PC-9 (cell line): ENCODE measurements at regions not wholly inside any gene's neighbourhood (a gene's known extent, or its start where the extent isn't known, plus 50 kb on each side); places are given as distances from the start of the nearest gene placed in this dataset.
A peak's percentile ranks its signal among the peaks of the same experiment; 100 is the strongest.

Experiments used
- BruUV-seq: library from RNA; stranded (reverse); fragments of 400-500 nt; replicated peaks from 2 replicates; lab custom pipeline; 2021; lab: Mats Ljungman, UMichigan
- CTCF ChIA-PET: fragments of 300-600 bp; sonication (Branson Sonifier 250); formaldehyde crosslinking; loops from one replicate; lab custom pipeline; 2022; ENCODE audit warnings: antibody characterized with exemption; lab: Charles Lee
- POLR2A ChIA-PET: fragments of 300-600 bp; sonication (Branson Sonifier 250); formaldehyde crosslinking; loops from one replicate; lab custom pipeline; 2022; ENCODE audit warnings: antibody characterized with exemption; ENCODE audit not compliant: unreplicated experiment; lab: Charles Lee
- DNase-seq, 2 experiments: peaks; one replicate each; pipeline versions ENCODE4 v3.0.0 to v3.0.0-alpha.2; 2015 to 2022; ENCODE audit warnings: mixed read lengths in 1 of 2
- H2AFZ ChIP-seq: fragments of 200-600 bp; sonication (generic); 2 replicates; pipeline ENCODE4 v1.8.1; 2017; ENCODE audit warnings: antibody characterized with exemption
- H3F3A ChIP-seq: fragments of 200-600 bp; sonication (generic); 2 replicates; pipeline ENCODE4 v1.8.1; 2017; ENCODE audit warnings: antibody characterized with exemption, mild to moderate bottlenecking, low read depth; ENCODE audit not compliant: insufficient read depth
- H3K27ac ChIP-seq: fragments of 200-600 bp; sonication (generic); 2 replicates; pipeline ENCODE4 v1.6.1; 2016; ENCODE audit warnings: mixed run types
- H3K27me3 ChIP-seq: fragments of 200-600 bp; sonication (generic); 2 replicates; pipeline ENCODE4 v1.6.1; 2016; ENCODE audit warnings: low read depth, mixed run types; ENCODE audit not compliant: insufficient read depth
- H3K36me3 ChIP-seq: fragments of 200-600 bp; sonication (generic); 2 replicates; pipeline ENCODE4 v1.6.1; 2016; ENCODE audit warnings: low read depth, mixed run types
- H3K4me1 ChIP-seq: fragments of 200-600 bp; sonication (generic); replicated peaks from 2 replicates; pipeline ENCODE4 v1.6.1; 2016; ENCODE audit warnings: mixed run types; ENCODE audit not compliant: insufficient read depth
- H3K4me2 ChIP-seq: fragments of 200-600 bp; sonication (generic); 2 replicates; pipeline ENCODE4 v1.6.1; 2017; ENCODE audit warnings: mixed run types
- H3K4me3 ChIP-seq: fragments of 200-600 bp; sonication (generic); 2 replicates; pipeline ENCODE4 v1.6.1; 2016; ENCODE audit warnings: mixed run types
- H3K79me2 ChIP-seq: fragments of 200-600 bp; sonication (generic); 2 replicates; pipeline ENCODE4 v1.6.1; 2017; ENCODE audit warnings: low read depth, mixed run types
- H3K9me2 ChIP-seq: fragments of 200-600 bp; sonication (generic); 2 replicates; pipeline ENCODE4 v1.8.1; 2017; ENCODE audit warnings: mild to moderate bottlenecking; ENCODE audit not compliant: insufficient read depth
- H3K9me3 ChIP-seq: fragments of 200-600 bp; sonication (generic); 2 replicates; pipeline ENCODE4 v1.8.1; 2016; ENCODE audit warnings: low read depth; ENCODE audit not compliant: insufficient read depth
- H4K20me1 ChIP-seq: fragments of 200-600 bp; sonication (generic); 2 replicates; pipeline ENCODE4 v1.8.1; 2017; ENCODE audit not compliant: insufficient read depth
- EZH2 ChIP-seq: fragments of 200-600 bp; sonication (generic); IDR thresholded peaks from 2 replicates; pipeline ENCODE4 v1.8.0; 2017; ENCODE audit warnings: antibody characterized with exemption, low read depth
- intact Hi-C: fragments of 100-400 bp; cut with micrococcal nuclease; formaldehyde crosslinking; loops from one replicate; pipeline ENCODE4 v1.10.0; 2022; ENCODE audit not compliant: unreplicated experiment
- TF ChIP-seq, protein P1 (sequence below): fragments of 200-600 bp; sonication (generic); conservative IDR thresholded peaks from 2 replicates; pipeline ENCODE4 v1.6.1; 2017; ENCODE audit warnings: mixed run types, antibody characterized with exemption, mild to moderate bottlenecking, moderate library complexity

DNA sequence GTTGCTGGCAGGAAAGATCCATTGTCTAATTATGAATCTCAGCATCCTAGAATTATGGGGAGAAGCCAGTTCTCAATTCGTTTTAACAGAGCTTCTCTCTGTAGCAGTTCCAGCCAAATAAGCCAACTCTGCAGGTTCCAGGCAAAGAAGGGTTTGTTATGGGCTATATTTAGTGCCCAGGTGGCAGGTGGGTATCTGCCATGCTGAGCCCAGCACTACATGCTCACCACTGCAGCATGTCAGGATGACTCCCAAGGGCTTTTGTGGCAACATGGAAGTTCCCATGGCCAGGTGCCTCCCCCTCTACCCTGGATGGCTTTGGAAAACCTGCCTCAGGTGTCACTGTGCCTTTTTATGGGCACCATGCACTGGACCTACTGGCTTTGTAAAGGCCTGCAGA lies 74.5 kb upstream of the KCNK12 start:
- Histone ChIP-seq H3K27ac (no peak overlapping the region), H4K20me1 (no peaks in the 10 kb centered on the region), H3K9me2 (no peaks in the 10 kb centered on the region), H3F3A (peaks cover 8% of the 10 kb centered on the region), H3K79me2 (no peaks in the 10 kb centered on the region), H3K9me3 (no peaks in the 10 kb centered on the region), H2AFZ (no peak overlapping the region), H3K36me3 (no peaks in the 10 kb centered on the region), H3K4me3 (no peak overlapping the region), H3K4me2 (no peak overlapping the region), H3K27me3 (no peaks in the 10 kb centered on the region), H3K4me1 (peaks cover 14% of the 10 kb centered on the region)
- DNase-seq = no peak
- TF ChIP-seq, protein P1, sequence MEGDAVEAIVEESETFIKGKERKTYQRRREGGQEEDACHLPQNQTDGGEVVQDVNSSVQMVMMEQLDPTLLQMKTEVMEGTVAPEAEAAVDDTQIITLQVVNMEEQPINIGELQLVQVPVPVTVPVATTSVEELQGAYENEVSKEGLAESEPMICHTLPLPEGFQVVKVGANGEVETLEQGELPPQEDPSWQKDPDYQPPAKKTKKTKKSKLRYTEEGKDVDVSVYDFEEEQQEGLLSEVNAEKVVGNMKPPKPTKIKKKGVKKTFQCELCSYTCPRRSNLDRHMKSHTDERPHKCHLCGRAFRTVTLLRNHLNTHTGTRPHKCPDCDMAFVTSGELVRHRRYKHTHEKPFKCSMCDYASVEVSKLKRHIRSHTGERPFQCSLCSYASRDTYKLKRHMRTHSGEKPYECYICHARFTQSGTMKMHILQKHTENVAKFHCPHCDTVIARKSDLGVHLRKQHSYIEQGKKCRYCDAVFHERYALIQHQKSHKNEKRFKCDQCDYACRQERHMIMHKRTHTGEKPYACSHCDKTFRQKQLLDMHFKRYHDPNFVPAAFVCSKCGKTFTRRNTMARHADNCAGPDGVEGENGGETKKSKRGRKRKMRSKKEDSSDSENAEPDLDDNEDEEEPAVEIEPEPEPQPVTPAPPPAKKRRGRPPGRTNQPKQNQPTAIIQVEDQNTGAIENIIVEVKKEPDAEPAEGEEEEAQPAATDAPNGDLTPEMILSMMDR = no peak
- TF ChIP-seq EZH2 = no peak
- ChIA-PET CTCF (no interaction called here), POLR2A (no interaction called here)
- BruUV-seq = no TSS peak
- intact Hi-C loops = no loop called here

DNA sequence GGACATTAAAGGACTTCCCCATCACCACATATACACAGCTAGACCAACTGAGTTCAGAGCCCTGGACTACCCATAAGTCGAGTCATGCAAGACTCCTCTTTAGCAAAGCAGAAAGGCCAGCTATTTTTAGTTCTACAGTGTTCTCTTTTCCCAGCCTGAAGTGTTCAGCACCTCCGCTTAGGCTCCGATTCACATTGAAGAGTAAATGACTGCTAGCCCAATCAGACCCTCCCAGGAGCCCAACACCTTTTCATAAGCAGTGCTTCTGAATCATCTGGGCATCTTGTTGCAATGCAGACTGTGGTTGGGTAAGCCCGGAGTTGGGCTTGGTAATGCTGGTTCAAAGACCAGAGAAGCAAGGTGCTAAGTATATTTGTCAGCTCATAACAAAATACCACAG lies 73.6 kb upstream of the KCNK12 start:
- Histone ChIP-seq H3K36me3 (no peaks in the 10 kb centered on the region), H3K9me2 (no peaks in the 10 kb centered on the region), H3K9me3 (no peaks in the 10 kb centered on the region), H3K4me1 (peaks cover 18% of the 10 kb centered on the region), H2AFZ (no peak overlapping the region), H3K27ac (no peak overlapping the region), H3K27me3 (no peaks in the 10 kb centered on the region), H3F3A (peaks cover 8% of the 10 kb centered on the region), H3K79me2 (no peaks in the 10 kb centered on the region), H3K4me3 (no peak overlapping the region), H4K20me1 (no peaks in the 10 kb centered on the region), H3K4me2 (no peak overlapping the region)
- ChIA-PET POLR2A (no interaction called here), CTCF (no interaction called here)
- no TSS peak for BruUV-seq
- intact Hi-C loops = no loop called here
- no peak for DNase-seq
- TF ChIP-seq, protein P1 = no peak
- no peak for TF ChIP-seq EZH2

DNA sequence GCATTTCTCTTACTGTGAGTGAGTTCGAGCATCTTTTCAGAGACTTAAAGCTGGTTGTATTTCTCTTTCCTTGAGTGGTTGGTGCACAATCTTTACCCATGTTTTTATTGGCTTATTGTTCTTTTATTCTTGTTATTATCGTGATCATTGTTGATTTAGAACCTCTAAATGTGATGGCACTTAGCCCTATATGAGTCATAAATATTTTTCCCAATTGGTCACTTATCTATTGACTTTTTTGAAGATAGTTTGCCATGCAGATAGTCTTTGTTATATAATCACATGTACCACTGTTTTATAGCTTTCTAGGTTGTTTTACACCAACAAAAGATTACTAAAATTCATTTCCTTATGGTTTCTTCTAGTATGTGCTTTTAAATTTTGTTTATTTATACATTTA lies 70.6 kb upstream of the KCNK12 start:
- CTCF ChIA-PET = interaction anchor here (0.5 to 0.6 kb wide), 3 partner anchors 33 to 491 kb away, joined by 3 to 4 read pairs (median 3); no protein-coding TSS in a partner anchor
- Histone ChIP-seq H3K27ac (no peak overlapping the region), H3K4me3 (no peak overlapping the region), H3K79me2 (no peaks in the 10 kb centered on the region), H2AFZ (no peak overlapping the region), H3K4me1 (peaks cover 21% of the 10 kb centered on the region), H3K4me2 (no peak overlapping the region), H4K20me1 (no peaks in the 10 kb centered on the region), H3F3A (peaks cover 8% of the 10 kb centered on the region), H3K36me3 (no peaks in the 10 kb centered on the region), H3K27me3 (no peaks in the 10 kb centered on the region), H3K9me2 (no peaks in the 10 kb centered on the region), H3K9me3 (no peaks in the 10 kb centered on the region)
- TF ChIP-seq, protein P1 = no peak
- TF ChIP-seq EZH2 = no peak
- peak in 1 of 2 experiments; percentile 43 for DNase-seq
- intact Hi-C loops = no loop called here
- BruUV-seq = no TSS peak
- POLR2A ChIA-PET = no interaction called here
